HPDE6-E6E7 (cell line): ENCODE measurements at regions not wholly inside any gene's neighbourhood (a gene's known extent, or its start where the extent isn't known, plus 50 kb on each side); places are given as distances from the start of the nearest gene placed in this dataset.
"Not testable (repeated sequence)": the region's sequence is repeated elsewhere in the genome, so short reads cannot be mapped to it uniquely, and the experiment has no call there.

Experiments
- DNase-seq: peaks from one replicate; pipeline ENCODE4 v3.0.0; 2011; ENCODE audit warnings: missing footprints; ENCODE audit errors: extremely low spot score

DNA sequence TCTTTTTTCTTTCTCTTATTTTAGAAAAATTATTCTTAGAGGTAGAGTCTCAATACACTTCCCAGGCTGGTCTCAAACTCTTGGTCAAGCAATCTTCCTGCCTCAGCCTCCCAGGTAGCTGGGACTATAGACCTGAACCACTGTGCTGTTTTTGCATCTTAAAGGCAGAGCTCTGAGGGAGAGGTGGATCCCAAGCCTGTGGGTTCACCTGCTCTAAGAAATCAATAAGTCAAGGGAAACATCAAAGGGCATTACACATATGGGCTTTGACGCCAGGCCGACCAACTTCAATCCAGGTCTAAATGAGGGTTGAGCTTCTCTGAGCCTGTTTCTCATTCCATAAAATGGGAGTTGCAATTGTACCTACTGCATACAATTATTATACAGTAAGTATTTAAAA is 223.9 kb downstream of the LY86 start:
- DNase-seq = no peak

- no peak for DNase-seq
These were observed 227.2 kb downstream of the LY86 start for GRCh38 chr6:6815732-6816131.

GRCh38 chr6:6816716-6817115 is 228.2 kb downstream of the LY86 start:
- no peak for DNase-seq

DNA sequence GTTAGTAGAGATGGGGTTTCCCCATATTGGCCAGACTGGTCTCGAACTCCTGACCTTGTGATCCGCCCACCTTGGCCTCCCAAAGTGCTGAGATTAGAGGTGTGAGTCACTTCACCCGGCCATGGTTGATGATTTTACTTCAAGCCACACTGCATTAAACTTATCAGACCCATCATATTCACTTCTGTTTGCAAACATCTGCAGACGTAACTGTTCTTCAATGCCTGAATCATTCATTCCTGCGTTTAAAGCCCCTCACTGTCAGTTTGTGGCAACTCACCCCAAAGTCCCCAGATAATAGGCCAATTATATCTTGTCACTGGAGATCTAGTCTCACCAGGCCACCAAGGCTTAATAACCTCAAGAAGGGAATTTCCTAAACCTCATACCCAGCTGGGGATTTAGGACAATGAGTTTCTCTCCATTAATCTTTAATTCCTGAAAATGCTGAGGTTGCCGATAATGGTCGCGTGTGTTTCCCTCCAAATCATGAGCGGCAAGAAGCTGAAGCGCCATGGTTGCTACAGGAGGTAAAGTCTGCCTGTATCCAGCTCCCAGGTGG is 229.6 kb downstream of the LY86 start:
- DNase-seq = no peak

DNA sequence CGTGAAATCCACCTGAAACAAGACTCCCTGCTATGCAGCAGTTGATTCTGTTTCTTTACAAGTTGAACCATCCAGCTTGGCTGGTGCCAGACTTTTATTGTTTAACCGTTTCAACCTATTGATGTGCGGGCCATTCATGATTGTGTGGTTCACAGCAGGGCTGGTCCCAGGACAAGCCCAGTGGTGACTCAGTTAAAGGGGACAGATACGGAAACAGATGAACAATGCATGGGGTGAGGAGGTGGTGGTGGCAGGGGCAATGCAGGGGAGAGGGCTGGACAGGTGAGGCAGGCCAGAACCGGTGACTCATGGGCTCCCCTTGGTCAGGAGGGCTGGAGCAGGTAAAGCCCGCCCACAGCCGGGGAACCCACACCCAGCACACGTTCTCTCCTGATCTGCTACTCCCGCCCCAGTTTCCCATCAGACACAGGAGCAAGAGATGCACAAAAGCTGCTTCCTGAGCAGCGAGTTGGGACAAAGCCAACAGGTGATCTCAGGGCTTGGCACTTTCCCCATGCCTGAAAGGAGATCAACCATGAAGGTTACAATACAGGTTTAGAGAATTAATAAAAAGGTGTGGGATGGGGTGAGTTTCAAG is 232.2 kb downstream of the LY86 start:
- DNase-seq = peak; percentile 92

- no peak for DNase-seq
These were observed 233.2 kb downstream of the LY86 start for GRCh38 chr6:6821639-6822261.

DNA sequence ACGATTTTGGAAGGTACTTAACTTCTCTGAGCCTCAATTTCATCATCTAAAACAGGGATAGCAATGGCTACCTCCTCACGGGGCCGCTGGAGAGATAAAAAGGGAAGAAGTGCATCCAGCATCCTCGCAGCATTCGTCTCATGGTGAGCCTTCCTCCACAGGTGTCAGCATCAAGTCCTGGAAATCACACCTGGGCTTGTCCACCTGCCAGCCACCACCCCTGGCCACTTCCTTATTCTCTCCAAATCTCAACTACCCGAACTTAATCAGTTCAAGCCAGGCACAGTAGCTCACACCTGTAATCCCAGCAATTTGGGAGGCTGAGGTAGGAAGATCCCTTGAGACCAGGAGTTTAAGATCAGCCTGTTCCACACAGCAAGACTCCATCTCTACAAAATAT is 234.5 kb downstream of the LY86 start:
- DNase-seq = no peak

- DNase-seq = no peak
These were observed 235.2 kb downstream of the LY86 start for GRCh38 chr6:6823568-6824224.

DNA sequence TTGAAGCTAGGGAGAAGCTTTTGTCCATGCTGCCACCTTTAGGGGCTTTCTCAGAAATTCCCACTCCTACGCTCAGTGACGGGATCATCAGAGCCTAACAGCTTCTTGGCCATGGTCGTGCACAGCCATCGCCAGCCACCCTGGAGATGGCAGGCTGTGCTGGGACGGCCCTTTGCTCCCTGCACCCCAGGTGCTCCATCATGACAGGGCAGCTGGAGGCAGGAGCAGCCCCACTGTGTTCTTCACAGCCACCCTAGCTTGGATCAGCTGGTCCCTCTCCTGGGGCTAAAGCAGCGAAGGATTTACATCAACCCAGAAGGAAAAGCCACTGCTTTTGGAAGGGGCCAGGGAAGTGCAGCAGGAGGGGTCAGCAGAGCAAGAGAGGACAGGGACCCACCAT is 235.9 kb downstream of the LY86 start:
- DNase-seq = no peak

GRCh38 chr6:6825193-6825784 is 236.8 kb downstream of the LY86 start:
- peak; percentile 69 for DNase-seq

DNA sequence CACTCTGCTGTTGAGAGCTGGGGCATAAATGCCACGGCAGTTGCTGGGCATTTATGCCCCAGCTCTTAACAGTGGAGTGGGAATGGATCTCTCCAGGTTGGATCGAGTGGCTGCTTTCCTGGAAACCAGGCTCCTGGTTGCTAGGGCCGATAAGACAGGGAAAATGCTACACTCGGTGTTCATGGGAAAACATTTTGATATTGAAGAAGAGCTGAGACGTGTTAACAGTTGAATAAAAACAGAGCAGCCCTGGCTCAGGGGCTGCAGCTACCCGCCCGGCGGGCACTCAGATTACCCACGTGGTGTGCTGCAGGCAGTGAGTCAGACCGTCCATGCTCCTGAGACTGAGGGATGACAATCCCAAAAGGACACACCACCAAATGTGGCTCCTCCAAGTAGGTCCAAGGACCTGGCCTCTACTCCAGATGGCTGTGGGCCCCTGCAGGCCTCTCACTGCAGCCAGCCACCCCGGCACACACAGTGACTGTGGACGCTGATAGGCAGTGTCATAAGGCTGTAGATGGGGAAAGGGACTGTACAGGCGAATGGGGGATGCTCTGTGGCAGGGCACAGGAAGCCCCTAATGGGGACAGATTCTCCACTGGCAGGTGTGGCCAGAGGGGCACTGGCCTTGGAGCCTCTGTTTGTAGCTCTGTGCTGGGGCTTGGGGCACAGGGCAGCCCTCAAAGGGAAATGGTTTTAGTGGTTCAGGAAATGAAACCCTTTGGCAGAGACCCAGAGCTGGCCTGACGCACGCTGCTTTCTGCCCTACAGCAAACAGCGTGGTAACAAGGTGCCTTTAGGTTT is 237.8 kb downstream of the LY86 start:
- DNase-seq = no peak

DNA sequence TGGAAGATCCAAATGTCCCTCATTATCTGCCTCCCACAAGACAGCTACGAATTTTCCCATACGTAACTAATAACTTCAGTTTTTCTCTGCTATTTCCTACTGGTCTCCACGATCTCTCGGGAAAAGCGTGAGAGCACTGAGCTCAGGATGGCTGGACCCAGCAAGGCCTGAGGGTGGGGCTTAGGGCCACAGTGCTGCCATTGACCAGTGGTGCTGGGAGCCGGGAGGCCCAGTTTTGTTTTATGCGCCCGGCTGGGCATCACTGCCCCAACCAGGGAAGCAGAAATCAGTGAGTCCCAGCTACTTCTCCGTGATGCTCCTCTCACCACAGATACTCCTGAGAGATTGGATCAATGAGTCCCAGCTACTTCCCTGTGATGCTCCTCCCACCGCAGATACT is 238.4 kb downstream of the LY86 start:
- no peak for DNase-seq

- DNase-seq = no peak
These were observed 241.6 kb downstream of the LY86 start for GRCh38 chr6:6829872-6830685.

DNA sequence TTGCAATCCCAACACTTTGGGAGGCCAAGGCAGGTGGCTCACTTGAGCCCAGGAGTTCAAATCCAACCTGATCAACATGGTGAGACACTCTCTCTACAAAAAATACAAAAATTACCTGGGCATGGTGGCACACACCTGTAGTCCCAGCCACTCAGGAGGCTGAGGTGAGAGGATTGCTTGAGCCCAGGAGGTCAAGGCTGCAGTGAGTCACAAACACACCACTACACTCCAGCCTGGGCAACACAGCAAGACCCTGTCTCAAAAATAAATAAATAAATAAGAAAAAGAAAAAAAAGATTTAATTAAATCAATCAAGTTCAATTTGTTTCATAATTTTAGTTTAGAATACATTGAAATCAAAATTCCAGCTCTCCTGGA is 242.2 kb downstream of the LY86 start:
- DNase-seq = not testable (repeated sequence)

DNA sequence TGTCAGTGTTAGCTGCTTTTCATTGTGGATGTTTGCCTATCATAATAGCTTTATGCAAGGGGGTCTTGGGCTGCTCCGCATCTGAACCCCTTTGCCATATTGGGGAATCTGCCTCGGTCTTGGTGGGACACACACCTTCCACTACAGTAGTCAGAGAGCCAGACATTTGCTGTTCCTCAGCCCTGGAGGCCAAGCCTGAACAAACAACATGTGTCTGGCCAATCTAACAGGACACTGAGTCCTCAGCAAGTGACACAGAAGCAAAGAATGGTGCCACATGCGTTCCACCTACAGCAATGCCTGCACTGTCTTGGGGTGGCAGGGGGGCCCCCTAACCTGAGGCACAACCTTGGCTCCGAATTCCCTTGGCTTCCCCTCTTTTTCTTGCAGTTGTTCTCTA is 243.9 kb downstream of the LY86 start:
- DNase-seq = no peak

DNA sequence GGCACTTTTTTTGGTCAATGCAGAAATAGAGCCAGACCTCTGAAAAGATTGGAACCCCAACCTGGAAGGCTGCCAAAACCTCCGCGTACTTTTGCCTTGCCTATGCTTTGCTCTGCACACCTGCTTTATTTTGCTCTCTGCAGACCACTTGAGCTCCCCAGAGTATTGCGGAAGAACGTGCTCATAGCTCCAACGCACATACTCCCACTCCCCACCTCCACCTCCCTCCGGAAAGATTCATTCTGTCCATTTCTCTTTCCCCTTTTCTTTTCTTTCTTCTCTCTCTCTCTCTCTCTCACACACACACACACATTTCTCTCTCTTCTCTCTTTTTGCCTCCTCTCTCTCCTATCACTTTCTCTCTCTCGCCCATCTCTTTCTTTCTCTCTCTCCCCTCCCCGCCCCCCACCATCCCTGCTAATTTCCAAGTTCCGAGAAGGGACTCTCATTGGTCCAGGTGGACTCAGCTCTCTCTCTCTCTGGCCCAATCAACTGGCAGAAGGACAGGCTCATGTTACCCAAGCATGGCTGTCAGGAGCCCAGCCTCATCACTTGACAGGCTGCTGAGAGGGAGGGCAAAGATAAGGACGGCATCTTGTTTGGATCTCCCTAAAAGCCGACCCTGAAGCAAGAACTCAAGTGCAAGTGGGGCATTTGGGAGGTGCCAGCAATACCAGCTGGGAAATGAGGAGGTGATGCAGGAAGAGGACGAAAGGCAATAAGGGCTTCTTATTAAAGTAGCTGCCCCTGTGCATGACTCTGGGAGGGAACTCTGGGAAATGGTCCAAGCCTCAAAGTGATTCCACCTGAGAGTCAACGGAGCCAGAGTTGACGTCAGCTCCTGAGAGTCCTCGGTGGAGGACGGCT is 246.1 kb downstream of the LY86 start:
- DNase-seq = no peak

DNA sequence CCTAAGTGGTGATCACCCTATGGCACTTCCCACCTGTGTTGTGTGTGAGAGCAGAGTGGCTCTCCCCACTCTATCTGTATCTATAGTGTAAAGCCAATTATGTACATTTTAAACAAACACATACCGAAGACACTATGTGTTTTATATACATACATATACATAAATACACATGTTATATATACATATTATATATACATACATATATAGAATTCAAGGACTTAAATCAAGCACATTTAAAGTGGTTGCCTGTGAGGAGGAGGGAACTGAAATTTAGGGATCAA is 246.6 kb downstream of the LY86 start:
- DNase-seq = no peak

DNA sequence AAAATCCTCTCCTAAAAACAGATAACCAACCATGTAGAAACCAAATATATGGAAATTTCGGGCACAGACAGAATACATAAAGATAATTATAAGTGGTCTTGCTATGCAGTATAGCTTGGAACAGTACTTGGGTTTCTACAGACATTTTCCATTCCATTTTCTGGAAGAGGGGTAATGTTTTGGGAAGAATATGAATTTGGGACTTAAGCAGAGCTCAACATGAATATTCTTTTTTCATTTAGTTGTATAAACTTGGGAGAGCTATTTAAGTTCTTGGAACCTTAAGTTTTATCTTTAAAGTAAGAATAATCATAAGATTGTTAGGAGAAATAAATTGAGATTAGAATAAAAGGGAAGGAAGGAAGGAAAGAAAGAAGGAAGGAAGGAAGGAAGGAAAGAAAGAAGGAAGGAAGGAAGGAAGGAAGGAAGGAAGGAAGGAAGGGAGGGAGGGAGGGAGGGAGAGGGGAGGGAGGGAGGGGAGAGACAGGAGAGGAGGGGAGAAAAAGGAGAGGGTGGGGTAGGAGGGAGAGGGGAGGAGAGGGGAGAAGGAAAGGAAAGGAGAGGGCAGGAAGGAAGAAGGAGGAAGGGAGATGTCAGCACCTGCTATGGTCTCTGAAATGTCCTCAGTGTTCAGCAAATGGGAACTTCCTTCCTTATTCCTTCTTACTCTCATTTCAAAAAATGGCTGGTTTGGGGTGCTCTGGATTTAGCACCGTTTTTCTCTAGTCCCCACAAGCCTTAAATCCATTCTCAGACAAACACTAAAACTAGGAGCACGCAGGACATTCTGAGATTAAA is 248.3 kb downstream of the LY86 start:
- DNase-seq = no peak

- no peak for DNase-seq
These were observed 249.1 kb downstream of the LY86 start for GRCh38 chr6:6837541-6838080.
